ENCODE measurements at regions not wholly inside any gene's neighbourhood (a gene's known extent, or its start where the extent isn't known, plus 50 kb on each side); places are given as distances from the start of the nearest gene placed in this dataset.

DNA sequence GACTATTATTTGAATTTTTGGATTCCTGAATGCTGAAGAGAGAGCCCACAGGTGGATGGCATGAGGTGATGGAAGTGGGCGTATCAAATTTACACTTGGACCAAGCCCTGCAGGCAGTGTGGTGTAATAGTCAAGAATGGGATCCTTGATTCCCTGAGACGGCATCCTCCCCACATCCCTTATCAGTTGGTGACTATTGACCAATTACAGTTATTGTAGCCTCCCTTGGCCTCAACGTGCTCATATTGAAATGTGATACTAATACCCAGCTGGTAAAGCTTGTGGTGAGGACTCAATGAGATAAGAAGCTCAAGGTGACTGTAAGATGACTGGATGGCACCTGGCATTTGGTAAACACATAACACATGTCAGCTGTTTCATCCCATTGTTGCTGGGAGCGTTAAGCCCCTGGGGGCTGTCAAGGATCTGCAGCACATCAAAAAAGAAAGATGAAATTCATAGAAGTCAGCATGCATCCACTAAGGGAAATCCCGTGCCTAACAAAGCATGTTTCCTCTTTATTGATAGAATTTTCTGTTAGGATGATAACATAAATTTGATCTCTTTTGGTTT, 65.6 kb upstream of the IRX2 start:
- TF ChIP-seq SAP30 (IDR thresholded peaks at IDR 0.05; ENCODE audit: insufficient read depth, insufficient replicate concordance, low read length): no peak
- TF ChIP-seq EP300 (IDR thresholded peaks at IDR 0.05; ENCODE audit: borderline replicate concordance in 1 of 2, low read depth in 2 of 2, low read length in 2 of 2): no peak
- TF ChIP-seq, protein P1, sequence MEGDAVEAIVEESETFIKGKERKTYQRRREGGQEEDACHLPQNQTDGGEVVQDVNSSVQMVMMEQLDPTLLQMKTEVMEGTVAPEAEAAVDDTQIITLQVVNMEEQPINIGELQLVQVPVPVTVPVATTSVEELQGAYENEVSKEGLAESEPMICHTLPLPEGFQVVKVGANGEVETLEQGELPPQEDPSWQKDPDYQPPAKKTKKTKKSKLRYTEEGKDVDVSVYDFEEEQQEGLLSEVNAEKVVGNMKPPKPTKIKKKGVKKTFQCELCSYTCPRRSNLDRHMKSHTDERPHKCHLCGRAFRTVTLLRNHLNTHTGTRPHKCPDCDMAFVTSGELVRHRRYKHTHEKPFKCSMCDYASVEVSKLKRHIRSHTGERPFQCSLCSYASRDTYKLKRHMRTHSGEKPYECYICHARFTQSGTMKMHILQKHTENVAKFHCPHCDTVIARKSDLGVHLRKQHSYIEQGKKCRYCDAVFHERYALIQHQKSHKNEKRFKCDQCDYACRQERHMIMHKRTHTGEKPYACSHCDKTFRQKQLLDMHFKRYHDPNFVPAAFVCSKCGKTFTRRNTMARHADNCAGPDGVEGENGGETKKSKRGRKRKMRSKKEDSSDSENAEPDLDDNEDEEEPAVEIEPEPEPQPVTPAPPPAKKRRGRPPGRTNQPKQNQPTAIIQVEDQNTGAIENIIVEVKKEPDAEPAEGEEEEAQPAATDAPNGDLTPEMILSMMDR (IDR thresholded peaks at IDR 0.05; ENCODE audit: control extremely low read depth in 1 of 3, insufficient read depth in 1 of 3, low read depth in 1 of 3, low read length in 3 of 3): no peak
- no peak for TF ChIP-seq EGR1 (IDR thresholded peaks at IDR 0.05; ENCODE audit: borderline replicate concordance, low read depth, low read length)
- TF ChIP-seq RAD21 (IDR thresholded peaks at IDR 0.05 in 1 of 2, conservative IDR thresholded peaks at IDR 0.05 in 1 of 2; ENCODE audit: low read depth in 2 of 2, low read length in 2 of 2): no peak
- TF ChIP-seq CREB1 (IDR thresholded peaks at IDR 0.05): no peak
